Osteoblast (primary cell): ENCODE measurements at regions not wholly inside any gene's neighbourhood (a gene's known extent, or its start where the extent isn't known, plus 50 kb on each side); places are given as distances from the start of the nearest gene placed in this dataset.

Experiments
- DNase-seq: peaks from one replicate; pipeline ENCODE4 v3.0.0; 2011; ENCODE audit warnings: low spot score, mixed read lengths; ENCODE audit not compliant: insufficient read length; ENCODE audit errors: missing footprints
- H2AFZ ChIP-seq: 2 replicates; pipeline ENCODE4 v1.6.0; 2011; ENCODE audit warnings: mild to moderate bottlenecking, low read length
- H3K27ac ChIP-seq: 2 replicates; pipeline ENCODE4 v1.5.1; 2011; ENCODE audit warnings: mild to moderate bottlenecking, low read depth, low read length, moderate library complexity
- H3K27me3 ChIP-seq: 2 replicates; pipeline ENCODE4 v1.6.0; 2012; ENCODE audit warnings: mild to moderate bottlenecking, control low read depth, inconsistent platforms, low read length, moderate library complexity; ENCODE audit not compliant: insufficient read depth
- H3K36me3 ChIP-seq: 2 replicates; pipeline ENCODE4 v1.5.1; 2011; ENCODE audit warnings: mild to moderate bottlenecking, low read length, control low read depth, moderate library complexity; ENCODE audit not compliant: insufficient read depth
- H3K4me1 ChIP-seq: 2 replicates; pipeline ENCODE4 v1.5.1; 2011; ENCODE audit warnings: mild to moderate bottlenecking, low read length, control low read depth, moderate library complexity; ENCODE audit not compliant: insufficient read depth
- H3K4me2 ChIP-seq: 2 replicates; pipeline ENCODE4 v1.6.0; 2011; ENCODE audit warnings: mild to moderate bottlenecking, low read length; ENCODE audit not compliant: insufficient read depth
- H3K4me3 ChIP-seq: fragments of 200-600 bp; sonication (generic); 3 replicates; pipeline ENCODE4 v1.5.1; 2012; ENCODE audit warnings: mild to moderate bottlenecking, low read length, inconsistent platforms; ENCODE audit not compliant: insufficient read depth
- H3K79me2 ChIP-seq: 2 replicates; pipeline ENCODE4 v1.6.0; 2012; ENCODE audit warnings: mild to moderate bottlenecking, low read length, control low read depth, inconsistent platforms; ENCODE audit not compliant: insufficient read depth
- H3K9me3 ChIP-seq: 2 replicates; pipeline ENCODE4 v1.5.1; 2011; ENCODE audit warnings: low read depth, low read length, control low read depth
- H4K20me1 ChIP-seq: 2 replicates; pipeline ENCODE4 v1.6.0; 2012; ENCODE audit warnings: mild to moderate bottlenecking, low read length, control low read depth; ENCODE audit not compliant: insufficient read depth
- TF ChIP-seq, protein P1 (sequence below): IDR thresholded peaks from 2 replicates; pipeline ENCODE4 v1.5.1; 2011; ENCODE audit warnings: mild to moderate bottlenecking, low read depth, low read length, moderate library complexity; ENCODE audit errors: extremely low read depth

GRCh38 chr4:12943069-12943468, 541.1 kb downstream of the RAB28 start:
- H4K20me1 ChIP-seq: no peaks in the 10 kb centered on the region
- H3K27me3 ChIP-seq: no peaks in the 10 kb centered on the region
- H3K4me3 ChIP-seq: no peak overlapping the region
- H3K4me1 ChIP-seq: no peaks in the 10 kb centered on the region
- DNase-seq: no peak
- H3K4me2 ChIP-seq: no peak overlapping the region
- no peaks in the 10 kb centered on the region for H3K36me3 ChIP-seq
- H3K9me3 ChIP-seq: no peaks in the 10 kb centered on the region
- TF ChIP-seq, protein P1, sequence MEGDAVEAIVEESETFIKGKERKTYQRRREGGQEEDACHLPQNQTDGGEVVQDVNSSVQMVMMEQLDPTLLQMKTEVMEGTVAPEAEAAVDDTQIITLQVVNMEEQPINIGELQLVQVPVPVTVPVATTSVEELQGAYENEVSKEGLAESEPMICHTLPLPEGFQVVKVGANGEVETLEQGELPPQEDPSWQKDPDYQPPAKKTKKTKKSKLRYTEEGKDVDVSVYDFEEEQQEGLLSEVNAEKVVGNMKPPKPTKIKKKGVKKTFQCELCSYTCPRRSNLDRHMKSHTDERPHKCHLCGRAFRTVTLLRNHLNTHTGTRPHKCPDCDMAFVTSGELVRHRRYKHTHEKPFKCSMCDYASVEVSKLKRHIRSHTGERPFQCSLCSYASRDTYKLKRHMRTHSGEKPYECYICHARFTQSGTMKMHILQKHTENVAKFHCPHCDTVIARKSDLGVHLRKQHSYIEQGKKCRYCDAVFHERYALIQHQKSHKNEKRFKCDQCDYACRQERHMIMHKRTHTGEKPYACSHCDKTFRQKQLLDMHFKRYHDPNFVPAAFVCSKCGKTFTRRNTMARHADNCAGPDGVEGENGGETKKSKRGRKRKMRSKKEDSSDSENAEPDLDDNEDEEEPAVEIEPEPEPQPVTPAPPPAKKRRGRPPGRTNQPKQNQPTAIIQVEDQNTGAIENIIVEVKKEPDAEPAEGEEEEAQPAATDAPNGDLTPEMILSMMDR: no peak
- no peak overlapping the region for H2AFZ ChIP-seq
- H3K27ac ChIP-seq: no peak overlapping the region
- H3K79me2 ChIP-seq: no peaks in the 10 kb centered on the region

DNA sequence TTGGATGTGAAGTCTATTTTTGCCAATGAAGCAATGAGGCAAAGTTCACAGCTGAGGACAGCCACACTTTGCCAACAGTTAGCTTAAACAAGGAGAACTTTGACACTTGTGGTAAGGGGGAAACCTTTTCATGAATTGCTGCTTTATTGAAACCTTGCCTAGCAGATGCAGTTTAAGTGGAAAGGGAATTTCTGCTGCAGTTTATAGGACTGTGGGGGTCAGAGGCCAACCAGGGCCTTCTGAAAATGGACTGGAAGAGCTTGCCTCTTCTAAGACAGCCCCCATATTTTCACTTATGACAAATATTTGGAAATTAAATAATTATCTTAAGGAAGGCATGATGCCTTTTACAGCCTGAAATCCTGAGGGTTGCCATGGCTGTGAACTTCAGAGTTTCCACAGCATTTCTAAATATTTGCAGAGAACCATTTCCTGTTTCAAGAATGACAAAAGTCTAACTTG, 550.3 kb downstream of the RAB28 start:
- Histone ChIP-seq H3K4me1 (no peaks in the 10 kb centered on the region), H4K20me1 (no peaks in the 10 kb centered on the region), H3K27me3 (no peaks in the 10 kb centered on the region), H3K27ac (no peak overlapping the region), H3K79me2 (no peaks in the 10 kb centered on the region), H3K4me3 (no peak overlapping the region), H3K4me2 (no peak overlapping the region), H3K9me3 (peaks cover 5% of the 10 kb centered on the region), H3K36me3 (no peaks in the 10 kb centered on the region), H2AFZ (no peak overlapping the region)
- TF ChIP-seq, protein P1: no peak
- no peak for DNase-seq

- Histone ChIP-seq H2AFZ (no peak overlapping the region), H3K79me2 (no peaks in the 10 kb centered on the region), H3K4me2 (no peak overlapping the region), H3K4me1 (no peaks in the 10 kb centered on the region), H3K27me3 (no peaks in the 10 kb centered on the region), H3K27ac (no peak overlapping the region), H3K4me3 (no peak overlapping the region), H4K20me1 (no peaks in the 10 kb centered on the region), H3K9me3 (peaks cover 5% of the 10 kb centered on the region), H3K36me3 (no peaks in the 10 kb centered on the region)
- DNase-seq: no peak
- TF ChIP-seq, protein P1: no peak
These were observed 551.8 kb downstream of the RAB28 start for GRCh38 chr4:12932203-12932788.

- Histone ChIP-seq H3K4me1 (no peaks in the 10 kb centered on the region), H3K9me3 (peaks cover 3% of the 10 kb centered on the region), H3K27ac (no peak overlapping the region), H3K4me2 (no peak overlapping the region), H3K27me3 (no peaks in the 10 kb centered on the region), H3K79me2 (no peaks in the 10 kb centered on the region), H4K20me1 (no peaks in the 10 kb centered on the region), H3K36me3 (no peaks in the 10 kb centered on the region), H3K4me3 (no peak overlapping the region), H2AFZ (no peak overlapping the region)
- DNase-seq: no peak
- TF ChIP-seq, protein P1: no peak
These were observed 554.4 kb downstream of the RAB28 start for GRCh38 chr4:12929784-12930183.
